SK-N-SH treated with all-trans-retinoic acid at 6 μM for 48 hours (cell line): ENCODE measurements at regions not wholly inside any gene's neighbourhood (a gene's known extent, or its start where the extent isn't known, plus 50 kb on each side); places are given as distances from the start of the nearest gene placed in this dataset.

ENCODE experiments used
- ATAC-seq: fragments of 200-7000 bp; cut with Tn5 transposase; 3 replicates; pipeline ENCODE4 v1.9.1; 2020; ENCODE audit warnings: mild to moderate bottlenecking, moderate library complexity
- BACH2 ChIP-seq: fragments of 250-450 bp; sonication (Bioruptor Pico); IDR thresholded peaks from 2 replicates; pipeline ENCODE4 v1.9.0; 2021; ENCODE audit warnings: mild to moderate bottlenecking, borderline replicate concordance
- CSRNP3 ChIP-seq: fragments of 250-450 bp; sonication (Bioruptor Pico); IDR thresholded peaks from 2 replicates; pipeline ENCODE4 v1.5.1; 2021; ENCODE audit warnings: mild to moderate bottlenecking, moderate library complexity
- GLIS3 ChIP-seq: fragments of 250-450 bp; sonication (Bioruptor Pico); IDR thresholded peaks from 2 replicates; pipeline ENCODE4 v1.5.0; 2020; ENCODE audit warnings: mild to moderate bottlenecking, moderate library complexity
- ISL1 ChIP-seq: fragments of 250-450 bp; sonication (Bioruptor Pico); IDR thresholded peaks from 2 replicates; pipeline ENCODE4 v2.1.2; 2022; ENCODE audit warnings: mild to moderate bottlenecking, moderate library complexity
- OSR1 ChIP-seq: fragments of 250-450 bp; sonication (Bioruptor Pico); IDR thresholded peaks from 2 replicates; pipeline ENCODE4 v1.8.0; 2022; ENCODE audit warnings: moderate library complexity, mild to moderate bottlenecking, inconsistent platforms
- PATZ1 ChIP-seq: fragments of 250-450 bp; sonication (Bioruptor Pico); IDR thresholded peaks from 2 replicates; pipeline ENCODE4 v1.8.0; 2020; ENCODE audit warnings: mild to moderate bottlenecking, moderate library complexity, borderline replicate concordance
- POU6F1 ChIP-seq: fragments of 250-450 bp; sonication (Bioruptor Pico); IDR thresholded peaks from 2 replicates; pipeline ENCODE4 v1.8.0; 2021; ENCODE audit warnings: low read depth, mild to moderate bottlenecking, moderate library complexity, borderline replicate concordance
- RARB ChIP-seq: fragments of 250-450 bp; sonication (Bioruptor Pico); IDR thresholded peaks from 2 replicates; pipeline ENCODE4 v1.8.0; 2021; ENCODE audit warnings: mild to moderate bottlenecking, moderate library complexity
- TOX ChIP-seq: fragments of 250-450 bp; sonication (Bioruptor Pico); IDR thresholded peaks from 2 replicates; pipeline ENCODE4 v1.8.0; 2021; ENCODE audit warnings: mild to moderate bottlenecking, moderate library complexity, borderline replicate concordance
- TSHZ2 ChIP-seq: fragments of 250-450 bp; sonication (Bioruptor Pico); IDR thresholded peaks from 2 replicates; pipeline ENCODE4 v1.5.0; 2020; ENCODE audit warnings: mild to moderate bottlenecking, moderate library complexity
- ZC3H10 ChIP-seq: fragments of 250-450 bp; sonication (Bioruptor Pico); IDR thresholded peaks from 2 replicates; pipeline ENCODE4 v1.5.1; 2021; ENCODE audit warnings: mild to moderate bottlenecking, moderate library complexity
- ZFP3 ChIP-seq: fragments of 250-450 bp; sonication (Bioruptor Pico); IDR thresholded peaks from 2 replicates; pipeline ENCODE4 v1.5.0; 2020; ENCODE audit warnings: mild to moderate bottlenecking, moderate library complexity
- ZFP30 ChIP-seq: fragments of 450-650 bp; formaldehyde crosslinking; IDR thresholded peaks from 2 replicates; pipeline ENCODE4 v1.5.0; 2022; ENCODE audit warnings: mild to moderate bottlenecking, moderate library complexity
- ZNF70 ChIP-seq: fragments of 450-650 bp; formaldehyde crosslinking; IDR thresholded peaks from 2 replicates; pipeline ENCODE4 v1.5.0; 2020; ENCODE audit warnings: mild to moderate bottlenecking, moderate library complexity
- ZNF8 ChIP-seq: fragments of 450-650 bp; formaldehyde crosslinking; IDR thresholded peaks from 2 replicates; pipeline ENCODE4 v1.5.0; 2020; ENCODE audit warnings: mild to moderate bottlenecking, moderate library complexity

- ATAC-seq: no peak
- TF ChIP-seq PATZ1 (no peak), ZNF70 (CRISPR knock-in tag) (no peak), ISL1 (no peak), GLIS3 (no peak), CSRNP3 (CRISPR knock-in tag) (no peak), RARB (CRISPR knock-in tag) (no peak), ZNF8 (no peak), OSR1 (CRISPR knock-in tag) (no peak), TSHZ2 (CRISPR knock-in tag) (no peak), BACH2 (CRISPR knock-in tag) (no peak), POU6F1 (CRISPR knock-in tag) (no peak), TOX (CRISPR knock-in tag) (no peak)
- TF ChIP-seq, all 23 proteins: peak for 0
Observed at GRCh38 chr19:29389495-29389894, 136.3 kb upstream of the VSTM2B start.

GRCh38 chr19:29390742-29391141 is 135.1 kb upstream of the VSTM2B start:
- no peak for TF ChIP-seq BACH2 (CRISPR knock-in tag)
- no peak for TF ChIP-seq ZFP3 (CRISPR knock-in tag)
- no peak for TF ChIP-seq ZC3H10
- no peak for TF ChIP-seq PATZ1
- TF ChIP-seq CSRNP3 (CRISPR knock-in tag): no peak
- TF ChIP-seq OSR1 (CRISPR knock-in tag): no peak
- TF ChIP-seq ZNF70 (CRISPR knock-in tag): no peak
- ATAC-seq: no peak

GRCh38 chr19:29393915-29394460 is 131.8 kb upstream of the VSTM2B start:
- no peak for ATAC-seq
- TF ChIP-seq ZFP30: no peak

- ATAC-seq: no peak
- TF ChIP-seq RARB (CRISPR knock-in tag): no peak
- TF ChIP-seq, all 23 proteins: peak for 0
Observed at GRCh38 chr19:29395111-29395733, 130.6 kb upstream of the VSTM2B start.
